KMS-11 (cell line): ENCODE measurements at regions not wholly inside any gene's neighbourhood (a gene's known extent, or its start where the extent isn't known, plus 50 kb on each side); places are given as distances from the start of the nearest gene placed in this dataset.

Experiments used
- H2AFZ ChIP-seq: fragments of 200-600 bp; sonication (generic); 2 replicates; pipeline ENCODE4 v1.6.1; 2016; ENCODE audit warnings: antibody characterized with exemption, mixed run types, low read depth
- H3K27ac ChIP-seq: fragments of 200-600 bp; sonication (generic); 2 replicates; pipeline ENCODE4 v1.6.1; 2016; ENCODE audit warnings: mild to moderate bottlenecking, mixed run types
- H3K27me3 ChIP-seq: fragments of 200-600 bp; sonication (generic); 2 replicates; pipeline ENCODE4 v1.6.1; 2017; ENCODE audit warnings: mild to moderate bottlenecking, low read depth, mixed run types, moderate library complexity; ENCODE audit not compliant: insufficient read depth
- H3K36me3 ChIP-seq: fragments of 200-600 bp; sonication (generic); 2 replicates; pipeline ENCODE4 v1.6.1; 2017; ENCODE audit warnings: mild to moderate bottlenecking, mixed run types; ENCODE audit not compliant: insufficient read depth
- H3K4me1 ChIP-seq: fragments of 200-600 bp; sonication (generic); 2 replicates; pipeline ENCODE4 v1.6.1; 2016; ENCODE audit warnings: mild to moderate bottlenecking, low read depth, mixed run types; ENCODE audit not compliant: poor library complexity, severe bottlenecking
- H3K4me2 ChIP-seq: fragments of 200-600 bp; sonication (generic); 2 replicates; pipeline ENCODE4 v1.7.0; 2016; ENCODE audit warnings: mild to moderate bottlenecking, mixed run types
- H3K4me3 ChIP-seq: fragments of 200-600 bp; sonication (generic); IDR thresholded peaks from 2 replicates; pipeline ENCODE4 v1.6.1; 2017; ENCODE audit warnings: low read depth, low read length, mixed read lengths; ENCODE audit not compliant: insufficient read depth
- H3K79me2 ChIP-seq: fragments of 200-600 bp; sonication (generic); 2 replicates; pipeline ENCODE4 v1.6.1; 2016; ENCODE audit warnings: low read depth, mixed run types; ENCODE audit not compliant: insufficient read depth
- H3K9ac ChIP-seq: fragments of 200-600 bp; sonication (generic); 2 replicates; pipeline ENCODE4 v1.6.1; 2016; ENCODE audit warnings: mild to moderate bottlenecking, mixed run types
- H4K20me1 ChIP-seq: fragments of 200-600 bp; sonication (generic); 2 replicates; pipeline ENCODE4 v1.6.1; 2016; ENCODE audit warnings: mild to moderate bottlenecking, mixed run types; ENCODE audit not compliant: insufficient read depth
- CTCF ChIP-seq: fragments of 200-600 bp; sonication (generic); conservative IDR thresholded peaks from 2 replicates; pipeline ENCODE4 v1.6.1; 2017; ENCODE audit warnings: low read depth, mild to moderate bottlenecking, antibody characterized with exemption, low read length, moderate library complexity, mixed read lengths

GRCh38 chr6:48183178-48183577 lies 72.2 kb upstream of the PTCHD4 start:
- H3K36me3 ChIP-seq: no peaks in the 10 kb centered on the region
- H3K4me3 ChIP-seq: no peak overlapping the region
- no peaks in the 10 kb centered on the region for H3K4me1 ChIP-seq
- H3K27ac ChIP-seq: no peak overlapping the region
- H3K4me2 ChIP-seq: no peak overlapping the region
- TF ChIP-seq CTCF: no peak
- H2AFZ ChIP-seq: no peak overlapping the region
- H4K20me1 ChIP-seq: no peaks in the 10 kb centered on the region
- no peaks in the 10 kb centered on the region for H3K79me2 ChIP-seq
- no peak overlapping the region for H3K9ac ChIP-seq
- no peaks in the 10 kb centered on the region for H3K27me3 ChIP-seq

GRCh38 chr6:48178700-48179099 lies 67.7 kb upstream of the PTCHD4 start:
- H4K20me1 ChIP-seq: no peaks in the 10 kb centered on the region
- no peaks in the 10 kb centered on the region for H3K36me3 ChIP-seq
- H3K27ac ChIP-seq: no peak overlapping the region
- no peaks in the 10 kb centered on the region for H3K4me1 ChIP-seq
- no peak overlapping the region for H3K9ac ChIP-seq
- no peak for TF ChIP-seq CTCF
- H2AFZ ChIP-seq: no peak overlapping the region
- no peak overlapping the region for H3K4me3 ChIP-seq
- no peak overlapping the region for H3K4me2 ChIP-seq
- H3K79me2 ChIP-seq: no peaks in the 10 kb centered on the region
- no peaks in the 10 kb centered on the region for H3K27me3 ChIP-seq

- Histone ChIP-seq H3K79me2 (no peaks in the 10 kb centered on the region), H4K20me1 (no peaks in the 10 kb centered on the region), H3K27ac (no peak overlapping the region), H3K9ac (no peak overlapping the region), H3K4me1 (no peaks in the 10 kb centered on the region), H3K4me3 (no peak overlapping the region), H3K27me3 (no peaks in the 10 kb centered on the region), H3K4me2 (no peak overlapping the region), H2AFZ (no peak overlapping the region), H3K36me3 (no peaks in the 10 kb centered on the region)
- no peak for TF ChIP-seq CTCF
Measured at GRCh38 chr6:48177786-48178185, 66.8 kb upstream of the PTCHD4 start.

- Histone ChIP-seq H4K20me1 (no peaks in the 10 kb centered on the region), H3K4me2 (no peak overlapping the region), H3K79me2 (no peaks in the 10 kb centered on the region), H3K27me3 (no peaks in the 10 kb centered on the region), H3K4me3 (no peak overlapping the region), H3K36me3 (no peaks in the 10 kb centered on the region), H3K9ac (no peak overlapping the region), H2AFZ (no peak overlapping the region), H3K4me1 (no peaks in the 10 kb centered on the region), H3K27ac (no peak overlapping the region)
- TF ChIP-seq CTCF: no peak
Measured at GRCh38 chr6:48176645-48177308, 65.8 kb upstream of the PTCHD4 start.
